HPDE6-E6E7 (cell line): ENCODE measurements at regions not wholly inside any gene's neighbourhood (a gene's known extent, or its start where the extent isn't known, plus 50 kb on each side); places are given as distances from the start of the nearest gene placed in this dataset.

Experiments
- DNase-seq: peaks from one replicate; pipeline ENCODE4 v3.0.0; 2011; ENCODE audit warnings: missing footprints; ENCODE audit errors: extremely low spot score

DNA sequence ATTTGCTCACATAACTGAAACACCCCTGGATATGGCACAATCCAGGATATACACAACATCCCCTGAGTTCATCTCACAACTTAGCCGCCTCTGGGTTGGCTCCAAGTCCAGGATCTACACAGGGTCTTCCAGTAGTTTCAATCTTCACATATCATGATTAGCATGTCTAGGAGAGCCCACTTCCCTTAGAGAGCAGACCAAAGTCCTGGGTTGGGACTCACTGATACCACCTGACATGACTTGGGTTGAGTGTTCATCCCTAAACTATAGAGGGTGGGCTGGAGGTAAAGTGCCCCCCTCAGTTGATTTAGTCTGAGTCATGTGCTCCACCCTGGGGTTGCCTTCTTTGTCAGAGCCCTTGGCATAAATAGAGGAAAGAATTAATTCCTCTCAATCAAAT is 493.6 kb upstream of the PPP2R3A start:
- DNase-seq, result no peak

DNA sequence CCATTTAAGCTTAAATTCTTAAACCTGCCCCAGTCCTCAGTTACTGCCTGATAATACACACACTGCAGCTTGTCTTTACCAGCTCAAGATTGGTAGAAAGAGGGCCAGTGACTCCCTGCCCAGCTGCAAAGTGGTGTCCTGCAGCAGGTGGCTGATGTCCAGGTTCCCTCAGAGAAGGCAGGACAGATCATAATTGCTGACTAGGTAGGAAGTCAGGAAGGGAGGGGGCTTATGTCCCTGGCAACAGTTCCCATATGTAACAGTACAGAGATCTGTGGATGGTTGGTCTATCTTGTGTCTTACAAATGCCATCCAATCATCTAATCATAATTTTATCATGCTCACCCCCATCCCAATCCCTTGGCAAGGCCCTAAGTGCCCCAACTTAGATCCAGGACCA is 492.1 kb upstream of the PPP2R3A start:
- DNase-seq, result no peak

DNA sequence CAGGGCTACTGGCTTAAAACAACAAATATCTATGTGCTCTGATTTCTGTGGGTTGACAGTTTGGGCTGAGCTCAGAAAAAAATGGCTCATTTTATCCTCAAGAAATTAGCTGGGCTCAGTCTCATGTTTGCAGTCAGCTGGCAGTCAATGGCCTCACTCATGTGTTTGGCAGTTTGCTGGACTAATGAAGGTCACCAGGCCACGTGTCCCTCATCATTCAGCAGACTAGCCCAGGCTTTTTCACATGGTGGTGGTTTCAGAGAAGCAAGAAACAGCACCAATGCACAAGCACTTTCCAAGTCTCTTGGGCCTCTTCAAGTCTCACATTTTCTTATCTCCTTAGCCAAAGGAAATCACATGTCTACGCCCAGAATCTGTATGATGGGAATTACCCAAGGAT is 478.3 kb upstream of the PPP2R3A start:
- no peak for DNase-seq

DNA sequence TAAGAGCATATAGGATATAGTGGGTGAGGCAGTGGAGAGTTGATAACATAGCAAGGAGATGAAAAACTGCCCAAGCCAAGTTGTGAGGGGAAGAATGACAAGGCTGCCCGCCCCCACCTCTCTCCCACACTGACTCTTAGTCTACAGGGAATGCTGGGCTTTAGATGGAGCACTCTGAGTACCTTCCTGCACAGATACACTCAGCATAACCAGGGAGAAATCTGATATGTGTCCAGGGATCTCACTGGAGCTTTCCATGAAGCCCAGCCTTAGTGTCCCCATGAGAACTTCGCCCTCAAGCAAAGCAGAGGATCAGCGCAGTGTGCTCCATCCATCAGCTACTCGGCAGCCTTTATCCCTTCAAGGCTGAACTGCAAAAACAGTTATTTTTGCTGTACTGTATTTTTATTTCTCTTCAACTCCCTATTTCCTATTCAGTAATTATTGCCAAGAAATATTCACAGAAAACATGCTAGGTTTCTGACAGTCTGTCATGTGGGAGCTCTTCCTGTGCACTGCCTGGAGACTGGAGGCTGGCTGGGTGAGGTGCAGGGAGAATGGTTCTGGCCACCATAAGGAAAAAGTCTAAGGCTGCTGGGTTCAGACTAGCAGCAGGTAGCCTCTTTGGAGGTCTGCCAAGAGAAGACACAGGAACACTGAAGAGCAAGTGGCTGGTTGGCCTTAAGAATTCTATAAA is 475.2 kb upstream of the PPP2R3A start:
- DNase-seq, result no peak

DNA sequence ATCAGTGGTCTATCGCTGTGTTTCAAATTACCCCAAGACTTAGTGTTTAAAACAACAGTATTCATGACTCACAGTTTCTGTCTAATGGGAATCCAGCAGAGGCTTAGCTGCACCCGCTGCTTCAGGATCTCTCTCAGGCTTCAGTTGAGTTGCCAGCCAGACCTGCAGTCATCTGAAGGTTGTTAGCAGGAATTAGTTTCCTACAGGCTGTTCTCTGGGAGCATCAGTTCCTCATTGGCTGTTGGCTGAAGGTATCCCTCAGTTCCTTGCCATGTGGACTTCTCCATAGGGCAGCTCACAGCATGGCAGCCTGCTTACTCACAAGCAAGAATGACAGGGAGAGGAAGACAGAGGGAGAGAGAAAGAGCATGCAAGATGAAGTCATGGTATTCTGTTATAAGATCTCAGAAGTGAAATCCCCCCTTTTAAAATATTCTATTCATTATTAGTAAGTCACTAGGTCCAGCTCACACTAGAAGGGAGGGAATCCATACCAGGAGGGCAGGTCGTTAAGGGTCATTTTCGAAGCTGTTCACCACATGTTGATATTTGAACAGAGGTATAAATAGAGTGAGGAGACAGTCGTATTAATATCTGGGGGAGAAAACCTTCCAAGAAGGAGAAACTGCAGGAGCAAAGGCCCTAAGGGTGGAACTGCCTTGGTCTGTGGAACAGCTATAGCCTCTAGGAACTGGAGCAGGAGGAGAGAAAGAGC is 473.9 kb upstream of the PPP2R3A start:
- DNase-seq, result no peak

DNA sequence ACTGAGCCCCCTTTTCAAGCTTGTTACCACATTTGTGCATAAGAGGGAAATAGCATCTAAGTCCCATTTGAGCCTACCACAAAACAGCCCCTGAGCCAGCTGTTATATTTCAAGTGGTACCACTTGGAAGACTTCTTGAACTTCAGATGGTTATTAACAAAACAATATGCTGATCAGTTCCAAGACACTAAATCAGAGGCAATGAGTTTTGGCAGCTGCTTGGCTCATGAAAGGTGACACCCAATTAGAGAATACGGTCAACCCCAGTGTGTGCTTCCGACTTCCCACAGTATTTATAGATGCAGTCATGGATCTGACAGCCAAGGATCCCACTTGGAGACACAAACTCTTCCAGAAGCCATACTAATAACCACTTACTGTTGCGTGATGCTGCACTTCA is 469.6 kb upstream of the PPP2R3A start:
- DNase-seq, result no peak

DNA sequence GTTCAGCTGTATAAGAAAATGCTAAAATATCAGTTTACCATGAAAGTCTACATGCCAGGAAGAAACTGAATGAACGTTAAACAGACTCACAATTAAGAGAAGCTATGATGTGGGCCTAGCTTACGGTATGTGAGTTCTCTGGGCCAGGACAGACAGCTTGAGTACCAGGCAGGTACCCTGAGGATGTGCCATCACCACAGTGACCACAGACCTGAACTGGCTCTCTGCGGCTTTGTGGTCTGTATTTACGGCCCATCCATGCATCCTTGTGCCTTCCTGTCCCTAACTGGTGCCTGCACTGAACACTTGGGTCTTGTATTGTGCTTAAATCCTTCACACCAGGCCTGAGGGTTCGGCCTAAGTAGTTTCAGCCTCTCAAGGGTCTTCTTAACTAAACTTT is 467.5 kb upstream of the PPP2R3A start:
- DNase-seq, result no peak

DNA sequence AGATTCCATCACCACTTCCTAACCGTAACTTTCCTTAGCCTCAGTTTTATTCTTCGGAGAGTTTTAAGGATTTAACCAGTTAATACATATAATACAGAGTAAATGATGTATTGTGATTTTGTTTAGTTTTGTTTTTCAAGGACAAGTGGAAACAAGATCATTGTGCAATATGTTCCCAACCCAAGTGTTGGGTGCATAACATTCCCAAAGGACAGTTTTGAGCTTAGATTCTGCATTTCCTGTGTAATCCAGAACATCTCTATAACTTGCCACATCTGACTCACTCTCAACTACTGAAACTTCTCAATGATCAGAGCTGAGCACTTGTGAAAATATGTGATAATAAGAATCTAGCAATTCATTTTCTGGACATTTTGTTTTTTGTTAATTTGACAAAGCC is 466.1 kb upstream of the PPP2R3A start:
- DNase-seq, result no peak

DNA sequence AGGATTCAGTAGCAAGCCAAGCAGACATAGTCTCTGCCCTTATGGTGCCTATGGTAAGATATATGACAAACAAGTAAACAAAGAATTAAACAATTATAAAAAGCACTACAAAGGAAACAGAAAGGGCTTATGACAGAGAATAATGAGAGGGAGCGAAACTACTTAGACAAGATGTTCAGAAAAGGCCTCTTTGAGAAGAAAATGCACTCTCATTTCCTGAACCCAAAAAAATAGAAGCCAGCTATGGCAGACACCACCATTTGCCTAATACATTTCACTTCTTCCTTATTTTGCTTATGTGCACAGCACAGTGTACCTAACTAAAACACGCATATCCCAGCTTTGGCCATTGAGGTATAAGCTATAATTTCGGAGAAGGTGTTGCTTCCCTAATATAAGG is 465.5 kb upstream of the PPP2R3A start:
- DNase-seq, result no peak

DNA sequence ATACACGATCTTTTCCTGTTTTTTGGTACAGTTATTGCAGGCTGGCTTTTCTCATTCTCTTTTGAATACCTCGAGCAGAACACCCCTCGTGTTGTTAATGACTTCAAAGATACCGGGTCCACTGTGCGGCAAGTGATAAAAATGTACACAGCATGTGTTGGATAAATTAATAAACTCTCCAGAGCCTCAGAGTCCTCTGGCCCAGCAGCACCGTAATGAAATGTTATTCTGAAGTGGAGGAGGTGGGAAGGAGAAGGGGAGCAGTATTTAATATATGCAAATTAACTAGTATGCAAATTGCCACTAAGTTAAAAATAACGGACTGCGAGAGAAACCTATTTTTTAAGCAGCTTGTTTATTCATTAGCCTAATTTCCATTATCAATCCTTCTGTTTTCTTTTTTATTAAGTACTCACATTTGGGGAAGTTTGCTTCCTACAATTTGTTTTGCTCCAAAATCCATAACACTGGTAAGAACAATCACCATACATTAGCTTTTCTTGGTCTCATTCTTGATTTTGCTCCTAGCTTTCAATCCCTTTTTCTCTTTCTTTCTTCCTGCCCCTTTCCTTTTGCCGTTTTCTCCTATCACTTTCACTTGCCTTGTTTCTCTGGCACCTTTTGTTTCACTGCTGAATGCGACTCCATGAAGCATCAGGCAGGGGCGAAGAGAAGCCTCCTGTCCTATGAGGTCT is 462.3 kb upstream of the PPP2R3A start:
- DNase-seq, result no peak

DNA sequence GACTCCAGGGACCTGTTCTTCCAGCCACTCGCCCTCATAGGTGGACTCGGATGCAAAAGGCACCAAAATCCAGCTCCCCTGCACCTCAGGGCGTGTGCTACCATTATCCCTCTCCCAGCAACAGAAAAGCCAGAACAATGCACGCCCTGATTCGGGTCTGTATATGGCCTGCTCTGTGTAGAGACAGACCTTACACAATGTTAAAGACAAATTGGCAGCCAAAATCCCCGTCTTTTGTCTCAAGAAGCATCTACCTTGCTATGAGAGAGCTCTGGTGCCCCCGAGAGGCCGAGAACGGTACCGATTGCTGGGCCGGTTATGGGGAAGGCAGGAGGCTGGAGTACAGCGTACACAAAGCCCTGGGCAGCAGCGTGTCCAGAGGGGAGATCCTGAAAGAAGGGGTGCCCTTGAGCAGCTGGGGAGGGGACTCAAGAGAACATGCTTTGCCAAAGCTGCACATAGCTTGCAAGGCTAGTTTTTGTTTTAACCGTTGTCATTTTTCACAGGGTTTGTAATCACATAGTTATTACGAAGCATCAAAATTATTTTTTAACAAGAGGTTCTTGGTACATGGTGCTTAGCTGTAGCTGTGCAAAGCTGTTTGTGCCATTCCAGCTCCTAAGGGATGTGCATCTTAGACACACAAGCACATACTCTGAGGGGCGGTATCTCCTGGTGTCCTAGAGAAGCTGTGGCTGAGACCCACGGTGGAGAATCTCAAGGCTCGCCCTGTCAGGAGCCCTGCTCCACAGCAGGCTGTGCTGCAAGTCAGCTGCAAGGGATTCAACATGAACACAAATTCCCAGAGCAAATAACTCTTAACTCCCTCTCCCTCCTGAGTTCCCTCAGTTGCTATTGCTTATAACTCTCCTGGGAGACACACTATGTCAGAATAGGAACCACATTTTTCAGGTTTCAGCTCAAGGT is 461.5 kb upstream of the PPP2R3A start:
- DNase-seq, result peak; percentile 50

DNA sequence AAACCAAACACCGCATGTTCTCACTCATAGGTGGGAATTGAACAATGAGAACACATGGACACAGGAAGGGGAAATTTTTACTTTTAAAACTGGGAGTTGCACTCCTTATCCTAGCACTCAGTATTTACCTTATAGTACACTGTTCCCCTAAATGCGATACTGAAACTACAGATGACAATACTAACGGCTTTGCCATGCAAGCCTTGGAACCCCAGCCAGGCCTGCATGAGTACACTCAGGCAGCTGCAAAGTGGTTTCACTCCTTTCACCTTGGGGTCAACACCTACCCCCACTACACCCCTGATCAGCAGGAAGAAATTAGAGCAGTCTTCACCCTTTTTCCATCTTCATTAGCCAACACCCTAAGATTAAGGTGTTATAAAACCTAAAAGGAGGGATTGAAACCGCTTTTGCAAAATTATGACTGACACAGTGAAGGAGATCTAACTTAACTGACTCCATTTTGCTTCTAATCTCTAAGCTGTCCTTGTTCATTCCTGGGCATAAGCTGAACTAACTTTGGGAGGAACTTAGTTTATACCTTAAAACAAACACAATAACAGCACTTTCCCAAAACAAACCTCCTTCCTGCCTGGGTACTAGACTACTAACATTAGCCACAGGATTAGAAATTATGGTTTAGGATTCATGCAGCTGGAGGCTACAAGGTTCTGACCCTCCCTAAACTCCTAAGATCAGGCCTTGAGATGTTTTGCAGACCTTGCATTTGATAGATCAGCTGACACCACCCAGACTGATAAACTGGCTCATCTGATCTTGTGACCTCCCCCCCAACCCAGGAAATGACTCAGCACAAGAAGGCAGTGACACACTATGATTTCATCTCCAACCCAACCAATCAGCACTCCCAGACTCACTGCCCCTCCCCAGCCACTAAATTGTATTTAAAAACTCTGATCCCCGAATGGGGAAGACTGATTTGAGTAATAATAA is 452.1 kb upstream of the PPP2R3A start:
- DNase-seq, result peak; percentile 9

DNA sequence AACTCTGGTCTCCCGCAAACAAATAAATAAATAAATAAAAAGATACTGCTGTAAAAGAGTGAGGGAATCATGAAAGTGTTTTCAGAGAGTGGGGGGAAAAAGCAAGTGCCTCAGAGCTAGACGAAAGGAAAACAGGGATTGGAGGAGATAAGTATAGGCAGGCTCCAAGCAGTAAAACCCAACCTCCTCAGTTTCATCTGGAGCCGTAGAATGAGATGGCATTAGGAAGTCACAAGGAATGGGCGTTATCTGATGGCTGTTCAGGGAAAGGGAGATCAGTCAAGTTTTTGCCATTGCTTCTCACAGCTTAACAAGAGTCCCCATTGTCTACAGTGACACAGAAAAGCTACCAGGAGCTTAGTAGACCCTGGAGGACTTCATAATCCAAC is 451.5 kb upstream of the PPP2R3A start:
- no peak for DNase-seq

DNA sequence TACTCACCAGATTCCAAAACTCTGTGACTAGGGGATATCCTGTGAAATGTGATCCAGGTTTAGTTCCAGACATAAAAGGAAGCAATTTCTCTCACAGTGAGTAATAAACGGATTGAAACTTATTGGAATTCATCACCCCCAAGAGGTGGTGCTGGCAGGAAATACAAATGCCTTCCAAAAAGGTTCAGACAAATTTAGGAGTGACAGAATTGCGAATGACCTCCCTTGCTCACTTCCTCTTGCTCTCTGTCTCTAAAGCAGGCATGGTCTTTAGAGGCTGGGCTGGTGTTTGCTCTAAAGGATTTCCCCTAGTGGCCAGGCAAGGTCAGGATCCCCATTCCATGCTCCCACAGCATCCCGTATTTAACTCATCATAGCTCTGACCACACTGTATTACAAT is 449.4 kb upstream of the PPP2R3A start:
- no peak for DNase-seq

DNA sequence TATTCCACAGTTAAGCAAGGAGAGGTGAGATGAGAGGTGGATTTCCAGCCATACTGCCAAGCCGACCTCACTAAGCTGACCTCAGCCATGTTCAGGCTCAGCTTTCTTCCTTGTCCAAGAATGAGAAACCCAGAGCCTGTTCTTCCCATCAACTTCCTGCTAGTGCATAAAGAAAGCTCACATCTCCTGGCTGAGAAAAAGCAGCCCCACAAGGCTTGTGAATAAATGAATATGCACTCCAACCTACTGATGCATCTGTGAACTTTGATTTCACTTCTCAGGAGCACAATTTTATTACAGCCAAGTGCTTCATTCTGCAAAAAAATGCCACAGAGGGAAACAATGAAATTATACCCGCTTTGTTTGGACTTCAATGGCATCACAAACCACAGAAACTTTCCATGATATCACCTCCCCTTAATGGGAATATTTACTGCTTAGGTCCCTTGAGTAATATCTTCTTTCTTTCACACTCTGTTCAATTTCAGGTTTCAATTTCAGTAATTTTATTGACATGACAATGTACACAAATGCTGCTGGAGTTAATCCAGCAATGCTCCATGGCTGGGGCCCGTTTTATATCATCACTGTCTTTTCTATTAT is 437.0 kb upstream of the PPP2R3A start:
- DNase-seq, result no peak

DNA sequence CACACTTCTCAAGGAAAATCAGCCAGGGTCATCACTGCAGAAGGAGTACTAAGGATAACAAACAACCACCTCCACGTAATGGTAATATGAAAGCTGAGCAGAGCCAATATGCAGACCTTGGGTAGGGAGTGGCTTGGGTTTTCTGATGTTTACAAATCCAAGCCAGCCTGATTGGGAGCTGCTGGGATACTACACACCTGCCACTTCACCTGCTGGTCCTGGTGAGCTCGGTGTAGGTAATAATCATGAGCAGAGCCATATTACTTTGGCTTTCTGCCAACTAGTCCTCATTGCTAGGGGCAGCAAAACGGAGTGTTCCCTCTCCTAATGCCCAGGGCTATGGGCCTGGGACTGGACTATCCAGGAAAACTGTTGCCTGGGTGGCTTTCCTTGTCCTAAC is 433.5 kb upstream of the PPP2R3A start:
- no peak for DNase-seq

DNA sequence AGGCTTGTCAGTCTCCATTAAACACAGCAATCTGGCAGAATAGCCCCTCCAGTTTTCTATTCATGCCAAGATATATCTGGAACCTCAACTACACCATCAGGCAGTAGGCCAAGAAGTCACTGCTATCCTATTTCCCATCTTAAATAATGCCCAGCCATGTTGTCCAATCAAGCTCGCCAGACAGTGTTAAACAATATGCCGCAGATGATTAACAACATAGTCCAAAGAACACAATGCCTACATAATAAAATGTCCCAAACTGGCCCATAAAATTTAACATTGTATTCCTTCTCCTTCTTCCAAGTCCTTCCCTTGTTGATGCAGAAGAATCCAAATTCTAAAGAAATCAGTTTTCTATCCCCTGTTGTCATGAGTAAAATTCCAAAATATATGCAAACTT is 427.4 kb upstream of the PPP2R3A start:
- no peak for DNase-seq

DNA sequence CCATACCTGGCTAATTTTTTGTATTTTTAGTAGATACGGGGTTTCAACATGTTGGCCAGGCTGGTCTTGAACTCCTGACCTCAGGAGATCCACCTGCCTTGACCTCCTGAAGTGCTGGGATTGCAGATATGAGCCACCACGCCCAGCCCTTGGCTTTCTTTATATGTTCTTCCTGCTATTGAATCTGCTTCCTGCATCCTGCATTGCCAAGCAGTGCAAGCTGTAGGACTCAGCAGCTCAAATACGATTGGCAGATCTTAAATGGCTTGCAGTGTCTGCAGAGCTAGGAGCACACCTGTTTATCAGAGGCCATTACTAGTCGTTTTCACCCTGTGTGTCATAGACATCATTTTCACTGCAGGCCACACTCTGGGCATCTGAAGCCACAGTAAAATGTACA is 426.2 kb upstream of the PPP2R3A start:
- DNase-seq, result no peak

DNA sequence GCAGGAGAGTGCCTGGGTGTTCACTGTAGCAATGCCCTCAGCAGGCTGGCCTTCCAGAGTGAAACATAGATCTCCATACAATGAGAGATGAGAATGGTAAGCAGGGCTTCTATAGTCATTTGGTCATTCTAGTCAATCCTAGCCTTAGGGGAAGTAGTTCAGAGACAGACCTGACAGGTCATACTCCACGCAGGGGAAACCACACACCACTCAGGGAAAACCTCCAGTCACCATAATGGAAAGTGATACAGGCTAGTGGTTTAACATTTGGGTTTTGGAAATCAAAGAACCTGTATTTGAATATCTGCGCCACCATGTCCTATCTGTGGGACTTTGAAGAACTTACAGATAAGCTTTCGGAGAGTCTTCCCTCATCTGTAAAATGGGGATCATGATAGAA is 425.7 kb upstream of the PPP2R3A start:
- DNase-seq, result no peak

DNA sequence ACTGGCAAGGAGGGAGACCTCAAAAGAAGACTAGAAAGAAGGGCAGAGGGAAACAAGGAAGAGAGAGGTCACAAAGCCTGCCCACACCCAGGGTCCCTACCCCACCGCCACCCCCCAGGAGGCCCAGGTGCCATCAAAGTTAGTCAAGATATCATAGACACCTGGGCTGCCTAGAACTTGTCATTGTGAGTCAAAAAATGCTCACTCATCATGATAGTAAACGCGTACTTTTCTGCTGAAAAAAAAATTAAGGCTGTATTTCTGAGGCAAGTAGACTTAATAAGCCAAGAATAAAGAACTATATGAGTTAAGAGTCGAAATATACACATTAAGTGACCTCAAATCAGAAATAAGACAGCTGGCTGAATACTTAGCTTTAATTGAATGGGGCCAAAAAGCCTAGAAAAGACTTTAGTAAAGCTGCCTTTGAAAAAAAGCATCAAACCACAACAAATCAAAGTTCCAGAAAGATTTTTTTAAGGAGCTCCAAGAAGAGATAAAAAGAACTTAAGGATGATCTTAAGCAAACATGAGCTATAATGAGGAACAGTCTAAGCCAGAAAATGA is 415.5 kb upstream of the PPP2R3A start:
- no peak for DNase-seq
